ACHN (cell line): ENCODE measurements at regions not wholly inside any gene's neighbourhood (a gene's known extent, or its start where the extent isn't known, plus 50 kb on each side); places are given as distances from the start of the nearest gene placed in this dataset.
"Not testable (repeated sequence)": the region's sequence is repeated elsewhere in the genome, so short reads cannot be mapped to it uniquely, and the experiment has no call there.

Experiments used
- DNase-seq: peaks from one replicate; pipeline ENCODE4 v3.0.0-alpha.2; 2015
- in situ Hi-C: cut with HindIII; loops from 2 replicates; pipeline ENCODE4 v1.10.0; 2017; ENCODE audit warnings: low sequenced_read_pairs, low pct_ligation_motif_present, low pct_unique_long_range_greater_than_20kb

GRCh38 chr3:177705976-177706823, 508.9 kb upstream of the TBL1XR1 start:
- no peak for DNase-seq
- in situ Hi-C loops = no loop called here

GRCh38 chr3:177709470-177709869, 512.2 kb upstream of the TBL1XR1 start:
- DNase-seq, in situ Hi-C loops: not testable (repeated sequence)

GRCh38 chr3:177710506-177710905, 513.2 kb upstream of the TBL1XR1 start:
- DNase-seq = no peak
- in situ Hi-C loops = no loop called here

GRCh38 chr3:177711637-177712036, 514.4 kb upstream of the TBL1XR1 start:
- DNase-seq = no peak
- in situ Hi-C loops = no loop called here

- DNase-seq = no peak
- in situ Hi-C loops = no loop called here
Measured at GRCh38 chr3:177713928-177714900, 516.9 kb upstream of the TBL1XR1 start.

GRCh38 chr3:177714945-177715344, 517.7 kb upstream of the TBL1XR1 start:
- in situ Hi-C loops = no loop called here
- no peak for DNase-seq

GRCh38 chr3:177715980-177716379, 518.7 kb upstream of the TBL1XR1 start:
- in situ Hi-C loops = no loop called here
- no peak for DNase-seq

- in situ Hi-C loops, DNase-seq: not testable (repeated sequence)
Measured at GRCh38 chr3:177720927-177721326, 523.6 kb upstream of the TBL1XR1 start.

- no peak for DNase-seq
- in situ Hi-C loops = no loop called here
Measured at GRCh38 chr3:177721864-177722785, 524.8 kb upstream of the TBL1XR1 start.

- in situ Hi-C loops = no loop called here
- no peak for DNase-seq
Measured at GRCh38 chr3:177724020-177724638, 526.8 kb upstream of the TBL1XR1 start.

- in situ Hi-C loops = no loop called here
- DNase-seq = no peak
Measured at GRCh38 chr3:177725165-177725564, 527.9 kb upstream of the TBL1XR1 start.

GRCh38 chr3:177726807-177727206, 529.5 kb upstream of the TBL1XR1 start:
- in situ Hi-C loops = no loop called here
- no peak for DNase-seq

- in situ Hi-C loops = no loop called here
- DNase-seq = no peak
Measured at GRCh38 chr3:177729956-177730681, 532.8 kb upstream of the TBL1XR1 start.

GRCh38 chr3:177730814-177731213, 533.5 kb upstream of the TBL1XR1 start:
- DNase-seq = no peak
- in situ Hi-C loops = no loop called here

- in situ Hi-C loops = no loop called here
Measured at GRCh38 chr3:177731644-177732268, 534.5 kb upstream of the TBL1XR1 start.

GRCh38 chr3:177733233-177733632, 536.0 kb upstream of the TBL1XR1 start:
- in situ Hi-C loops = no loop called here
- no peak for DNase-seq

More at GRCh38 chr3:177731644-177732268, 534.5 kb upstream of the TBL1XR1 start:
- DNase-seq = no peak

GRCh38 chr3:177733936-177734335, 536.7 kb upstream of the TBL1XR1 start:
- DNase-seq = no peak
- in situ Hi-C loops = no loop called here
